Liver (tissue), 8 donors: ENCODE measurements at regions not wholly inside any gene's neighbourhood (a gene's known extent, or its start where the extent isn't known, plus 50 kb on each side); places are given as distances from the start of the nearest gene placed in this dataset.

Experiments used
- DNase-seq: peaks from one replicate; pipeline ENCODE4 v3.0.0-alpha.2; 2017; ENCODE audit warnings: low spot score
- H3K27ac ChIP-seq, 2 donors: one replicate each; pipeline ENCODE4 v1.7.0; 2013; ENCODE audit warnings: inconsistent platforms in 2 of 2, low read length in 2 of 2, control low read depth in 1 of 2, low read depth in 1 of 2, mild to moderate bottlenecking in 1 of 2
- H3K27me3 ChIP-seq, 4 donors: one replicate each; pipeline versions ENCODE4 v1.6.1 to v1.7.0; 2013; ENCODE audit warnings: low read length in 3 of 4, inconsistent platforms in 1 of 4, mild to moderate bottlenecking in 1 of 4, moderate library complexity in 1 of 4; ENCODE audit not compliant: control insufficient read depth in 4 of 4, insufficient read depth in 4 of 4
- H3K36me3 ChIP-seq, 4 donors: one replicate each; pipeline versions ENCODE4 v1.6.1 to v1.7.0; 2013; ENCODE audit warnings: low read length in 3 of 4, mild to moderate bottlenecking in 3 of 4, low read depth in 1 of 4, moderate library complexity in 1 of 4; ENCODE audit not compliant: control insufficient read depth in 4 of 4, insufficient read depth in 3 of 4
- H3K4me1 ChIP-seq, 4 donors: one replicate each; pipeline versions ENCODE4 v1.6.1 to v1.7.0; 2013; ENCODE audit warnings: low read length in 3 of 4, mild to moderate bottlenecking in 3 of 4, moderate library complexity in 1 of 4; ENCODE audit not compliant: control insufficient read depth in 4 of 4, insufficient read depth in 4 of 4
- H3K4me3 ChIP-seq, 3 donors: one replicate each; pipeline versions ENCODE4 v1.6.1 to v1.7.0; 2013; ENCODE audit warnings: low read length in 3 of 3, control low read depth in 1 of 3, low read depth in 1 of 3, mild to moderate bottlenecking in 1 of 3
- H3K9ac ChIP-seq, 2 donors: one replicate each; pipeline ENCODE4 v1.7.0; 2013; ENCODE audit warnings: low read length in 2 of 2, mild to moderate bottlenecking in 2 of 2, moderate library complexity in 2 of 2, control low read depth in 1 of 2, low read depth in 1 of 2
- H3K9me3 ChIP-seq, 4 donors: one replicate each; pipeline versions ENCODE4 v1.6.1 to v1.7.0; 2013; ENCODE audit warnings: low read length in 3 of 4; ENCODE audit not compliant: control insufficient read depth in 4 of 4
- EGR1 ChIP-seq, 2 donors: IDR thresholded peaks; 2 replicates each; pipeline ENCODE4 v1.6.1; 2016 to 2018; ENCODE audit warnings: antibody characterized with exemption in 2 of 2, low read depth in 2 of 2
- FOXA1 ChIP-seq: IDR thresholded peaks from 2 replicates; pipeline ENCODE4 v1.6.1; 2016; ENCODE audit warnings: antibody characterized with exemption
- FOXA2 ChIP-seq: IDR thresholded peaks from 2 replicates; pipeline ENCODE4 v1.6.1; 2016; ENCODE audit warnings: antibody characterized with exemption
- GABPA ChIP-seq, 2 donors: IDR thresholded peaks in 1 of 2; conservative IDR thresholded peaks in 1 of 2; 2 replicates each; pipeline ENCODE4 v1.6.1; 2016; ENCODE audit warnings: antibody characterized with exemption in 2 of 2, mild to moderate bottlenecking in 1 of 2, moderate library complexity in 1 of 2
- HNF4A ChIP-seq, 2 donors: conservative IDR thresholded peaks; 2 replicates each; pipeline ENCODE4 v1.6.1; 2016; ENCODE audit warnings: antibody characterized with exemption in 2 of 2, mild to moderate bottlenecking in 2 of 2
- HNF4G ChIP-seq: IDR thresholded peaks from 2 replicates; pipeline ENCODE4 v1.6.1; 2016; ENCODE audit warnings: antibody characterized with exemption
- JUND ChIP-seq, 2 donors: IDR thresholded peaks; 2 replicates each; pipeline ENCODE4 v1.6.1; 2016; ENCODE audit warnings: antibody characterized with exemption in 2 of 2
- NR2F2 ChIP-seq: IDR thresholded peaks from 2 replicates; pipeline ENCODE4 v1.6.1; 2016; ENCODE audit warnings: antibody characterized with exemption
- RXRA ChIP-seq, 2 donors: IDR thresholded peaks; 2 replicates each; pipeline ENCODE4 v1.6.1; 2017 to 2018; ENCODE audit warnings: antibody characterized with exemption in 2 of 2, mild to moderate bottlenecking in 1 of 2
- SP1 ChIP-seq: IDR thresholded peaks from 2 replicates; pipeline ENCODE4 v1.6.1; 2018; ENCODE audit warnings: antibody characterized with exemption, mild to moderate bottlenecking
- WGBS: extraction: QIAGEN DNeasy Blood & Tissue Kit; methylation state at CpG from one replicate; pipeline ENCODE4 v1.1.7; 2013; 5-methylcytosine and 5-hydroxymethylcytosine counted together
- TF ChIP-seq, protein P1 (sequence below): IDR thresholded peaks from 2 replicates; pipeline ENCODE4 v1.6.1; 2016; ENCODE audit warnings: antibody characterized with exemption
- TF ChIP-seq, protein P2 (sequence below): IDR thresholded peaks from 2 replicates; pipeline ENCODE4 v1.6.1; 2016; ENCODE audit warnings: antibody characterized with exemption
- TF ChIP-seq, protein P3 (sequence below): fragments of 150-350 bp; IDR thresholded peaks from 2 replicates; pipeline ENCODE4 v1.5.1; 2017; ENCODE audit warnings: improper control_type of control experiment, low read depth, low read length; ENCODE audit not compliant: missing input control
- TF ChIP-seq, protein P4 (sequence below): IDR thresholded peaks from 2 replicates; pipeline ENCODE4 v1.6.1; 2016; ENCODE audit warnings: antibody characterized with exemption
- TF ChIP-seq, protein P5 (sequence below): IDR thresholded peaks from 2 replicates; pipeline ENCODE4 v1.6.1; 2016; ENCODE audit warnings: antibody characterized with exemption, mild to moderate bottlenecking
- donor health status: healthy.
- donor health status: healthy.
- donor health status: healthy.
- donor health status: healthy.
- donor health status: healthy.

DNA sequence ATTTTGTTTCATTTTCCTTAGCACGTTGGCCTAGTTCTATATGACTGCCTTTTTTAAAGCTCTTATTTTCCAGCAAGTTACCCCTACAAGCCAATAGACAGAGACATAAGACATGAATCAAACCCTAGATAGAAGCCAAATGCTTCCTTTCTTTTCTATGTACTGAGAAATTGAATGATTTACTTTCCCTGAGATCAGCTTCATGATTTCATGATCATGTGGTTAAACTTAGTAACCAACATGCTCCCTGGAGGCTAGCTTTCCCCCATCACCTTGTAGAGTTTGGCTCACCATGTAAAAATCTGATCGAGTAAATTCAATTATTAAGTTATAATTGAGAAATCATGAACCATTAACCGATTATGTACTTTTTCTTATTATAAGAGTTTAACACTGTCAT lies 148.1 kb upstream of the LRIG3 start (continued):
- TF ChIP-seq, protein P1, sequence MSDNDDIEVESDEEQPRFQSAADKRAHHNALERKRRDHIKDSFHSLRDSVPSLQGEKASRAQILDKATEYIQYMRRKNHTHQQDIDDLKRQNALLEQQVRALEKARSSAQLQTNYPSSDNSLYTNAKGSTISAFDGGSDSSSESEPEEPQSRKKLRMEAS, result no peak
- no peak for TF ChIP-seq EGR1 (IDR thresholded peaks at IDR 0.05; ENCODE audit: low read depth in 2 of 2)
- TF ChIP-seq JUND (IDR thresholded peaks at IDR 0.05), result no peak
- no peak for TF ChIP-seq SP1

DNA sequence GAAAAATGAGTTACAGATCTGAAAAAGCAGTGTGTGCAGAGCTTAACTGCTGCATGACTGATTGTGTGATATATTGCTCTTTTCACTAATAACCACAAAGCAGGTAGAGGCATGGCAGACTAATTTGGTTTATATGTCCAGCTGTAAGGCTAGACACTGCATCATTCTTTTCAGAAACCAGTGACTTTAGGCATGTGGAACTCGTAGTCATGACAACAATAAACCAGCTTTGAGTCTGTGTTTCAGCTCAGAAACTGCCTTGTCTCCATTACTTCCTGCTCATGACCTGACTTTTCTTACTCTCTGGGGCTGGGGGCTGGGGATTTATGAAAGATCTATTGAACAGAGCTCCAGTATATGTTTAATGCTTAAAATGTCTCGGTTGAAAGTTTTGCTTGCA lies 146.8 kb upstream of the LRIG3 start:
- Histone ChIP-seq H3K36me3 (no peaks in the 10 kb centered on the region), H3K4me1 (no peaks in the 10 kb centered on the region), H3K27me3 (no peaks in the 10 kb centered on the region), H3K27ac (no peak overlapping the region), H3K4me3 (no peak overlapping the region), H3K9me3 (no peaks in the 10 kb centered on the region), H3K9ac (no peak overlapping the region)
- no peak for TF ChIP-seq FOXA2
- TF ChIP-seq, protein P2, sequence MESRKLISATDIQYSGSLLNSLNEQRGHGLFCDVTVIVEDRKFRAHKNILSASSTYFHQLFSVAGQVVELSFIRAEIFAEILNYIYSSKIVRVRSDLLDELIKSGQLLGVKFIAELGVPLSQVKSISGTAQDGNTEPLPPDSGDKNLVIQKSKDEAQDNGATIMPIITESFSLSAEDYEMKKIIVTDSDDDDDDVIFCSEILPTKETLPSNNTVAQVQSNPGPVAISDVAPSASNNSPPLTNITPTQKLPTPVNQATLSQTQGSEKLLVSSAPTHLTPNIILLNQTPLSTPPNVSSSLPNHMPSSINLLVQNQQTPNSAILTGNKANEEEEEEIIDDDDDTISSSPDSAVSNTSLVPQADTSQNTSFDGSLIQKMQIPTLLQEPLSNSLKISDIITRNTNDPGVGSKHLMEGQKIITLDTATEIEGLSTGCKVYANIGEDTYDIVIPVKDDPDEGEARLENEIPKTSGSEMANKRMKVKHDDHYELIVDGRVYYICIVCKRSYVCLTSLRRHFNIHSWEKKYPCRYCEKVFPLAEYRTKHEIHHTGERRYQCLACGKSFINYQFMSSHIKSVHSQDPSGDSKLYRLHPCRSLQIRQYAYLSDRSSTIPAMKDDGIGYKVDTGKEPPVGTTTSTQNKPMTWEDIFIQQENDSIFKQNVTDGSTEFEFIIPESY, result no peak
- TF ChIP-seq, protein P3, sequence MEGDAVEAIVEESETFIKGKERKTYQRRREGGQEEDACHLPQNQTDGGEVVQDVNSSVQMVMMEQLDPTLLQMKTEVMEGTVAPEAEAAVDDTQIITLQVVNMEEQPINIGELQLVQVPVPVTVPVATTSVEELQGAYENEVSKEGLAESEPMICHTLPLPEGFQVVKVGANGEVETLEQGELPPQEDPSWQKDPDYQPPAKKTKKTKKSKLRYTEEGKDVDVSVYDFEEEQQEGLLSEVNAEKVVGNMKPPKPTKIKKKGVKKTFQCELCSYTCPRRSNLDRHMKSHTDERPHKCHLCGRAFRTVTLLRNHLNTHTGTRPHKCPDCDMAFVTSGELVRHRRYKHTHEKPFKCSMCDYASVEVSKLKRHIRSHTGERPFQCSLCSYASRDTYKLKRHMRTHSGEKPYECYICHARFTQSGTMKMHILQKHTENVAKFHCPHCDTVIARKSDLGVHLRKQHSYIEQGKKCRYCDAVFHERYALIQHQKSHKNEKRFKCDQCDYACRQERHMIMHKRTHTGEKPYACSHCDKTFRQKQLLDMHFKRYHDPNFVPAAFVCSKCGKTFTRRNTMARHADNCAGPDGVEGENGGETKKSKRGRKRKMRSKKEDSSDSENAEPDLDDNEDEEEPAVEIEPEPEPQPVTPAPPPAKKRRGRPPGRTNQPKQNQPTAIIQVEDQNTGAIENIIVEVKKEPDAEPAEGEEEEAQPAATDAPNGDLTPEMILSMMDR, result no peak
- TF ChIP-seq FOXA1, result no peak
- no peak for TF ChIP-seq NR2F2
- TF ChIP-seq GABPA (IDR thresholded peaks at IDR 0.05 in 1 of 2, conservative IDR thresholded peaks at IDR 0.05 in 1 of 2), result no peak
- TF ChIP-seq EGR1 (IDR thresholded peaks at IDR 0.05; ENCODE audit: low read depth in 2 of 2), result no peak
- TF ChIP-seq, protein P4, sequence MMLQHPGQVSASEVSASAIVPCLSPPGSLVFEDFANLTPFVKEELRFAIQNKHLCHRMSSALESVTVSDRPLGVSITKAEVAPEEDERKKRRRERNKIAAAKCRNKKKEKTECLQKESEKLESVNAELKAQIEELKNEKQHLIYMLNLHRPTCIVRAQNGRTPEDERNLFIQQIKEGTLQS, result no peak
- TF ChIP-seq, protein P5, sequence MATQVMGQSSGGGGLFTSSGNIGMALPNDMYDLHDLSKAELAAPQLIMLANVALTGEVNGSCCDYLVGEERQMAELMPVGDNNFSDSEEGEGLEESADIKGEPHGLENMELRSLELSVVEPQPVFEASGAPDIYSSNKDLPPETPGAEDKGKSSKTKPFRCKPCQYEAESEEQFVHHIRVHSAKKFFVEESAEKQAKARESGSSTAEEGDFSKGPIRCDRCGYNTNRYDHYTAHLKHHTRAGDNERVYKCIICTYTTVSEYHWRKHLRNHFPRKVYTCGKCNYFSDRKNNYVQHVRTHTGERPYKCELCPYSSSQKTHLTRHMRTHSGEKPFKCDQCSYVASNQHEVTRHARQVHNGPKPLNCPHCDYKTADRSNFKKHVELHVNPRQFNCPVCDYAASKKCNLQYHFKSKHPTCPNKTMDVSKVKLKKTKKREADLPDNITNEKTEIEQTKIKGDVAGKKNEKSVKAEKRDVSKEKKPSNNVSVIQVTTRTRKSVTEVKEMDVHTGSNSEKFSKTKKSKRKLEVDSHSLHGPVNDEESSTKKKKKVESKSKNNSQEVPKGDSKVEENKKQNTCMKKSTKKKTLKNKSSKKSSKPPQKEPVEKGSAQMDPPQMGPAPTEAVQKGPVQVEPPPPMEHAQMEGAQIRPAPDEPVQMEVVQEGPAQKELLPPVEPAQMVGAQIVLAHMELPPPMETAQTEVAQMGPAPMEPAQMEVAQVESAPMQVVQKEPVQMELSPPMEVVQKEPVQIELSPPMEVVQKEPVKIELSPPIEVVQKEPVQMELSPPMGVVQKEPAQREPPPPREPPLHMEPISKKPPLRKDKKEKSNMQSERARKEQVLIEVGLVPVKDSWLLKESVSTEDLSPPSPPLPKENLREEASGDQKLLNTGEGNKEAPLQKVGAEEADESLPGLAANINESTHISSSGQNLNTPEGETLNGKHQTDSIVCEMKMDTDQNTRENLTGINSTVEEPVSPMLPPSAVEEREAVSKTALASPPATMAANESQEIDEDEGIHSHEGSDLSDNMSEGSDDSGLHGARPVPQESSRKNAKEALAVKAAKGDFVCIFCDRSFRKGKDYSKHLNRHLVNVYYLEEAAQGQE, result no peak
- TF ChIP-seq JUND (IDR thresholded peaks at IDR 0.05), result no peak
- TF ChIP-seq HNF4G, result no peak
- TF ChIP-seq SP1, result no peak
- no peak for TF ChIP-seq HNF4A (conservative IDR thresholded peaks at IDR 0.05)
- TF ChIP-seq RXRA (IDR thresholded peaks at IDR 0.05), result no peak
- no peak for DNase-seq
- WGBS, result 70% methylated on average over 2 of the region's 2 CpGs
